ENCODE measurements at regions not wholly inside any gene's neighbourhood (a gene's known extent, or its start where the extent isn't known, plus 50 kb on each side); places are given as distances from the start of the nearest gene placed in this dataset.

- no peak overlapping the region for H3K4me3 ChIP-seq
- no peaks in the 10 kb centered on the region for H3K36me3 ChIP-seq
- intact Hi-C loops (cut with DNase I): no loop called here
- no peak overlapping the region for H3K27ac ChIP-seq
- H3K27me3 ChIP-seq: no peaks in the 10 kb centered on the region
- H3K9me3 ChIP-seq: no peaks in the 10 kb centered on the region
- ATAC-seq (no peak), DNase-seq (peak in 1 of 4 donors; percentile 9)
- no peak for TF ChIP-seq CTCF (IDR thresholded peaks at IDR 0.05)
- H3K4me1 ChIP-seq: no peaks in the 10 kb centered on the region
These were observed 143.0 kb upstream of the GNPDA2 start for GRCh38 chr4:44869222-44869882.

DNA sequence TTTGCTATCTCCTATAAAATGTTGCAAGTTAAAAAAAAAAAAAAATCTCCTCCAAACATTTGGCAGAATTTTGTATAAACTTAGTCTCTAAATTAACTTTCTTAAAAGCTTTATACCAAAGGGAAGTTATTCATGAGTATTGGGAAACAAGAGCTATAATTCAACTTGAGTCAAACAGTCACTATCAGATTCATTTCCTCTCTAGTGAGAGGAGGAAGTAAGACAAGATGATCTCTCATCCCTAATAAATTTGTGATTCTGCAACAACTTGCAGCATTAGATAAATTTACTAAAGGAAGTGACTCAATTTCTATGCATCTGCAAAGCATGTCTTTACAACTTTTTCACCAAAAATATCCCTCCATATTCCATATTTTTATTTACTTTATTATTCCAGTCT is 135.4 kb upstream of the GNPDA2 start:
- H3K27ac ChIP-seq: no peak overlapping the region
- H3K9me3 ChIP-seq: no peaks in the 10 kb centered on the region
- no peaks in the 10 kb centered on the region for H3K4me1 ChIP-seq
- DNase-seq: no peak
- intact Hi-C loops (cut with DNase I): no loop called here
- TF ChIP-seq CTCF (IDR thresholded peaks at IDR 0.05): no peak
- no peak for ATAC-seq
- no peaks in the 10 kb centered on the region for H3K27me3 ChIP-seq
- no peaks in the 10 kb centered on the region for H3K36me3 ChIP-seq
- no peak overlapping the region for H3K4me3 ChIP-seq

GRCh38 chr4:44859477-44859876 is 133.1 kb upstream of the GNPDA2 start:
- no peak for DNase-seq
- no peak overlapping the region for H3K27ac ChIP-seq
- H3K27me3 ChIP-seq: no peaks in the 10 kb centered on the region
- no peaks in the 10 kb centered on the region for H3K9me3 ChIP-seq
- intact Hi-C loops (cut with DNase I): no loop called here
- no peak overlapping the region for H3K4me3 ChIP-seq
- H3K36me3 ChIP-seq: no peaks in the 10 kb centered on the region
- H3K4me1 ChIP-seq: no peaks in the 10 kb centered on the region
- ATAC-seq: no peak
- TF ChIP-seq CTCF (IDR thresholded peaks at IDR 0.05): no peak

- TF ChIP-seq CTCF (IDR thresholded peaks at IDR 0.05): no peak
- no peak for ATAC-seq
- Histone ChIP-seq H3K27me3 (no peaks in the 10 kb centered on the region), H3K36me3 (no peaks in the 10 kb centered on the region), H3K27ac (no peak overlapping the region), H3K9me3 (no peaks in the 10 kb centered on the region), H3K4me1 (no peaks in the 10 kb centered on the region), H3K4me3 (no peak overlapping the region)
- DNase-seq: no peak
- intact Hi-C loops (cut with DNase I): no loop called here
These were observed 122.1 kb upstream of the GNPDA2 start for GRCh38 chr4:44848466-44848865.

DNA sequence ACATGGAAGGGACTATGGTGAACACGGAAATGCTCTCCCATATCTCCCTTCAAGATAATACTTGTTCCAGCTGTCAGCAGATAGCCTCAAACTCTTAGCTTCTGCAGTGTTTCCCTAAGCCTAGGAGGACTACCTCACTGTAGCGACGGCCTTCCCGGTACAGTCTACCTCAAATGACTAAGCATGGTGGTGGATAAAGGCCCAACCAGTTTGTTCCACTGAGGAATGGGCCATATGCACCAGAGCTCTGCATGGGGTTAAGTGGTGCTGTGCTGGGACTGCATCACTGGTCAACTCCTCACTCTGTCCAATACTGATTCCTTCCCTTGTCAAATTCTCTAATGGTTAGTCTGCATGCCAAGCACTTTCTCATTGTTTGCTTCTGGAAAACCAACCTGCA is 119.6 kb upstream of the GNPDA2 start:
- intact Hi-C loops (cut with DNase I): no loop called here

More for the DNA sequence above, 119.6 kb upstream of the GNPDA2 start:
- Histone ChIP-seq H3K4me1 (no peaks in the 10 kb centered on the region), H3K27me3 (no peaks in the 10 kb centered on the region), H3K9me3 (no peaks in the 10 kb centered on the region), H3K4me3 (no peak overlapping the region), H3K36me3 (no peaks in the 10 kb centered on the region), H3K27ac (no peak overlapping the region)
- TF ChIP-seq CTCF (IDR thresholded peaks at IDR 0.05): no peak
- DNase-seq (no peak), ATAC-seq (no peak)

All from left lung (tissue), 4 donors.